Testis (tissue), 2 donors: ENCODE measurements at regions not wholly inside any gene's neighbourhood (a gene's known extent, or its start where the extent isn't known, plus 50 kb on each side); places are given as distances from the start of the nearest gene placed in this dataset.

Experiments
- POLR2A ChIP-seq: fragments of 450-650 bp; IDR thresholded peaks from one replicate; pipeline ENCODE4 v1.6.1; 2017; ENCODE audit warnings: antibody characterized with exemption, mild to moderate bottlenecking, moderate library complexity
- TF ChIP-seq, protein P1 (sequence below), 3 experiments: fragments of 450-650 bp in 2 of 3; fragments of 200-600 bp in 1 of 3; sonication (generic) in 1 of 3; IDR thresholded peaks; one replicate each; pipeline ENCODE4 v1.5.1; 2016 to 2019; ENCODE audit warnings: antibody characterized with exemption in 3 of 3, mild to moderate bottlenecking in 2 of 3, moderate library complexity in 1 of 3

- TF ChIP-seq, protein P1, sequence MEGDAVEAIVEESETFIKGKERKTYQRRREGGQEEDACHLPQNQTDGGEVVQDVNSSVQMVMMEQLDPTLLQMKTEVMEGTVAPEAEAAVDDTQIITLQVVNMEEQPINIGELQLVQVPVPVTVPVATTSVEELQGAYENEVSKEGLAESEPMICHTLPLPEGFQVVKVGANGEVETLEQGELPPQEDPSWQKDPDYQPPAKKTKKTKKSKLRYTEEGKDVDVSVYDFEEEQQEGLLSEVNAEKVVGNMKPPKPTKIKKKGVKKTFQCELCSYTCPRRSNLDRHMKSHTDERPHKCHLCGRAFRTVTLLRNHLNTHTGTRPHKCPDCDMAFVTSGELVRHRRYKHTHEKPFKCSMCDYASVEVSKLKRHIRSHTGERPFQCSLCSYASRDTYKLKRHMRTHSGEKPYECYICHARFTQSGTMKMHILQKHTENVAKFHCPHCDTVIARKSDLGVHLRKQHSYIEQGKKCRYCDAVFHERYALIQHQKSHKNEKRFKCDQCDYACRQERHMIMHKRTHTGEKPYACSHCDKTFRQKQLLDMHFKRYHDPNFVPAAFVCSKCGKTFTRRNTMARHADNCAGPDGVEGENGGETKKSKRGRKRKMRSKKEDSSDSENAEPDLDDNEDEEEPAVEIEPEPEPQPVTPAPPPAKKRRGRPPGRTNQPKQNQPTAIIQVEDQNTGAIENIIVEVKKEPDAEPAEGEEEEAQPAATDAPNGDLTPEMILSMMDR (IDR thresholded peaks at IDR 0.05): no peak
- no peak for TF ChIP-seq POLR2A
These were observed 173.2 kb upstream of the TRPC7 start for GRCh38 chr5:136538534-136538933.
